ENCODE measurements at regions not wholly inside any gene's neighbourhood (a gene's known extent, or its start where the extent isn't known, plus 50 kb on each side); places are given as distances from the start of the nearest gene placed in this dataset.
"Not testable (repeated sequence)": the region's sequence is repeated elsewhere in the genome, so short reads cannot be mapped to it uniquely, and the experiment has no call there.

- no peak for DNase-seq
Observed at GRCh38 chr3:147675761-147676160, 266.6 kb downstream of the ZIC1 start.

- no peak for DNase-seq
Observed at GRCh38 chr3:147680837-147681483, 271.8 kb downstream of the ZIC1 start.

- no peak for DNase-seq
Observed at GRCh38 chr3:147688868-147689267, 279.7 kb downstream of the ZIC1 start.

- DNase-seq, result no peak
Observed at GRCh38 chr3:147699175-147699838, 290.1 kb downstream of the ZIC1 start.

GRCh38 chr3:147701195-147701594 is 292.0 kb downstream of the ZIC1 start:
- no peak for DNase-seq

- DNase-seq, result no peak
Observed at GRCh38 chr3:147702509-147702908, 293.3 kb downstream of the ZIC1 start.

- no peak for DNase-seq
Observed at GRCh38 chr3:147705651-147706051, 296.5 kb downstream of the ZIC1 start.

- DNase-seq, result not testable (repeated sequence)
Observed at GRCh38 chr3:147710753-147711152, 301.6 kb downstream of the ZIC1 start.

GRCh38 chr3:147712357-147712756 is 303.2 kb downstream of the ZIC1 start:
- DNase-seq, result no peak

- DNase-seq, result not testable (repeated sequence)
Observed at GRCh38 chr3:147712758-147713157, 303.6 kb downstream of the ZIC1 start.

GRCh38 chr3:147713234-147714133 is 304.3 kb downstream of the ZIC1 start:
- DNase-seq, result no peak

GRCh38 chr3:147729641-147730040 is 320.5 kb downstream of the ZIC1 start:
- DNase-seq, result no peak

- DNase-seq, result no peak
Observed at GRCh38 chr3:147730284-147730683, 321.1 kb downstream of the ZIC1 start.

- DNase-seq, result no peak
Observed at GRCh38 chr3:147733217-147733616, 324.1 kb downstream of the ZIC1 start.

- no peak for DNase-seq
Observed at GRCh38 chr3:147735616-147736015, 326.5 kb downstream of the ZIC1 start.

- DNase-seq, result no peak
Observed at GRCh38 chr3:147736226-147736625, 327.1 kb downstream of the ZIC1 start.

GRCh38 chr3:147737376-147737775 is 328.2 kb downstream of the ZIC1 start:
- no peak for DNase-seq

- no peak for DNase-seq
Observed at GRCh38 chr3:147740928-147741327, 331.8 kb downstream of the ZIC1 start.

- no peak for DNase-seq
Observed at GRCh38 chr3:147744967-147745366, 335.8 kb downstream of the ZIC1 start.

- no peak for DNase-seq
Observed at GRCh38 chr3:147755310-147755709, 346.1 kb downstream of the ZIC1 start.

- DNase-seq, result no peak
Observed at GRCh38 chr3:147756476-147756875, 347.3 kb downstream of the ZIC1 start.

GRCh38 chr3:147757866-147758265 is 348.7 kb downstream of the ZIC1 start:
- no peak for DNase-seq

GRCh38 chr3:147758771-147759170 is 349.6 kb downstream of the ZIC1 start:
- DNase-seq, result no peak

GRCh38 chr3:147760085-147760484 is 350.9 kb downstream of the ZIC1 start:
- DNase-seq, result no peak

Measured in NCI-H2081 treated with DMSO at 0.1 percent for 48 hours (cell line).